Neural cell (in vitro differentiated cells): ENCODE measurements at regions not wholly inside any gene's neighbourhood (a gene's known extent, or its start where the extent isn't known, plus 50 kb on each side); places are given as distances from the start of the nearest gene placed in this dataset.

Source experiments
- H2AFZ ChIP-seq: fragments of 200-600, 300-800 bp; sonication (generic), shearing (Covaris generic); 2 replicates; pipeline ENCODE4 v1.6.0; 2014; ENCODE audit warnings: low read depth, mild to moderate bottlenecking, antibody characterized with exemption, low read length, moderate library complexity
- H3F3A ChIP-seq: fragments of 200-600 bp; shearing (Covaris generic); 2 replicates; pipeline ENCODE4 v1.6.1; 2016; ENCODE audit warnings: mild to moderate bottlenecking, moderate library complexity, mixed read lengths, antibody characterized with exemption, low read length; ENCODE audit not compliant: insufficient read depth, poor library complexity, severe bottlenecking
- H3K27ac ChIP-seq: fragments of 200-600, 300-800 bp; sonication (generic), shearing (Covaris generic); 2 replicates; pipeline ENCODE4 v1.5.1; 2014; ENCODE audit warnings: mild to moderate bottlenecking, low read length, moderate library complexity
- H3K27me3 ChIP-seq: fragments of 300-800, 200-600 bp; sonication (generic), shearing (Covaris generic); 2 replicates; pipeline ENCODE4 v1.6.0; 2014; ENCODE audit warnings: mild to moderate bottlenecking, low read depth, low read length, moderate library complexity; ENCODE audit not compliant: insufficient read depth
- H3K36me3 ChIP-seq: fragments of 300-800, 200-600 bp; sonication (generic), shearing (Covaris generic); 2 replicates; pipeline ENCODE4 v1.5.1; 2014; ENCODE audit warnings: mild to moderate bottlenecking, antibody characterized with exemption, low read length, moderate library complexity; ENCODE audit not compliant: insufficient read depth
- H3K4me2 ChIP-seq: fragments of 300-800, 200-600 bp; sonication (generic), shearing (Covaris generic); 2 replicates; pipeline ENCODE4 v1.6.0; 2014; ENCODE audit warnings: mild to moderate bottlenecking, low read length
- H3K4me3 ChIP-seq: fragments of 300-800, 200-600 bp; sonication (generic), shearing (Covaris generic); 2 replicates; pipeline ENCODE4 v1.5.1; 2014; ENCODE audit warnings: mild to moderate bottlenecking, low read length, moderate library complexity
- H3K79me2 ChIP-seq: fragments of 200-600 bp; shearing (Covaris generic); replicated peaks from 2 replicates; pipeline ENCODE4 v1.6.0; 2014; ENCODE audit warnings: mild to moderate bottlenecking, low read length, moderate library complexity; ENCODE audit not compliant: insufficient read depth
- H3K9ac ChIP-seq: fragments of 300-800, 200-600 bp; sonication (generic), shearing (Covaris generic); 2 replicates; pipeline ENCODE4 v1.6.1; 2016; ENCODE audit warnings: mild to moderate bottlenecking, low read length, mixed read lengths
- H3K9me2 ChIP-seq: fragments of 200-600 bp; shearing (Covaris generic); 2 replicates; pipeline ENCODE4 v1.6.1; 2016; ENCODE audit warnings: mild to moderate bottlenecking, low read length, mixed read lengths; ENCODE audit not compliant: insufficient read depth
- H3K9me3 ChIP-seq: fragments of 200-600, 300-800 bp; sonication (generic), shearing (Covaris generic); 2 replicates; pipeline ENCODE4 v1.6.1; 2016; ENCODE audit warnings: mild to moderate bottlenecking, mixed run types, low read length, moderate library complexity, mixed read lengths
- H4K20me1 ChIP-seq: fragments of 200-600 bp; shearing (Covaris generic); 2 replicates; pipeline ENCODE4 v1.6.1; 2016; ENCODE audit warnings: mild to moderate bottlenecking, mixed run types; ENCODE audit not compliant: insufficient read depth
- EP300 ChIP-seq: fragments of 450-650 bp; conservative IDR thresholded peaks from 2 replicates; pipeline ENCODE4 v1.6.1; 2014; ENCODE audit warnings: antibody characterized with exemption, mild to moderate bottlenecking, moderate library complexity; ENCODE audit not compliant: poor library complexity, severe bottlenecking
- EZH2 ChIP-seq: fragments of 200-600, 300-800 bp; shearing (Covaris generic), sonication (generic); IDR thresholded peaks from 2 replicates; pipeline ENCODE4 v1.6.1; 2014; ENCODE audit warnings: antibody characterized with exemption, low read length, borderline replicate concordance, mild to moderate bottlenecking; ENCODE audit not compliant: insufficient read depth, poor library complexity, severe bottlenecking
- MXI1 ChIP-seq: fragments of 450-650 bp; conservative IDR thresholded peaks from 2 replicates; pipeline ENCODE4 v1.6.1; 2014; ENCODE audit warnings: antibody characterized with exemption, mild to moderate bottlenecking; ENCODE audit not compliant: poor library complexity, severe bottlenecking
- POLR2AphosphoS5 ChIP-seq: IDR thresholded peaks from 2 replicates; pipeline ENCODE4 v1.6.1; 2012
- RAD21 ChIP-seq: fragments of 450-650 bp; conservative IDR thresholded peaks from 2 replicates; pipeline ENCODE4 v1.6.1; 2014; ENCODE audit warnings: antibody characterized with exemption, mild to moderate bottlenecking, moderate library complexity
- SMC3 ChIP-seq: fragments of 450-650 bp; conservative IDR thresholded peaks from 2 replicates; pipeline ENCODE4 v1.6.1; 2014; ENCODE audit warnings: antibody characterized with exemption, mild to moderate bottlenecking, moderate library complexity; ENCODE audit not compliant: poor library complexity
- TAF1 ChIP-seq: IDR thresholded peaks from 2 replicates; pipeline ENCODE4 v1.6.1; 2012; ENCODE audit warnings: low read depth
- TF ChIP-seq, protein P1 (sequence below): IDR thresholded peaks from 2 replicates; pipeline ENCODE4 v1.6.1; 2012; ENCODE audit warnings: borderline replicate concordance
- TF ChIP-seq, protein P2 (sequence below): fragments of 450-650 bp; IDR thresholded peaks from 2 replicates; pipeline ENCODE4 v1.5.1; 2014; ENCODE audit warnings: antibody characterized with exemption, mild to moderate bottlenecking, moderate library complexity; ENCODE audit not compliant: poor library complexity, severe bottlenecking

DNA sequence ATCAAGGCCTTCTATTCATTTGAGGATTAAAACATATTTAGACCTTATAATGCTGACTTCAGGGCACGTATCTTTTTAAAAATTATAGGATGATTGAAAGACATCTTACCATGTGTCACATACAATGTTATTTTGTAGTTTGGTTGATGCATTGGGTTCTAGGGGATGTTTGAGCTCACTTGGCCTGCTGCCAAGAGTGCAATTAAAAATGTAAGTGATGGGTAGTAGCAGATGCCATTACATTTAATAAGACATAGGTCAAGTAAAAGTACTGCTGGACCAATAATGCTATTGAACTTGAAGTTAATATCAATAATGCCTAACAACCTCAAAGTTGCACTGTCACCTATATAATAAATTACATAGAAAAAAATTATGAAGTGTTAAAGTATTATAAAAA, 616.5 kb upstream of the RGS18 start:
- Histone ChIP-seq H3K4me3 (no peak overlapping the region), H3K4me2 (no peak overlapping the region), H3K9me3 (no peaks in the 10 kb centered on the region), H2AFZ (no peak overlapping the region), H3K27ac (no peak overlapping the region), H3K27me3 (no peaks in the 10 kb centered on the region), H3K36me3 (no peaks in the 10 kb centered on the region), H3K9me2 (no peaks in the 10 kb centered on the region), H3F3A (no peaks in the 10 kb centered on the region), H3K9ac (no peak overlapping the region), H3K79me2 (no peaks in the 10 kb centered on the region), H4K20me1 (no peaks in the 10 kb centered on the region)
- TF ChIP-seq, protein P1, sequence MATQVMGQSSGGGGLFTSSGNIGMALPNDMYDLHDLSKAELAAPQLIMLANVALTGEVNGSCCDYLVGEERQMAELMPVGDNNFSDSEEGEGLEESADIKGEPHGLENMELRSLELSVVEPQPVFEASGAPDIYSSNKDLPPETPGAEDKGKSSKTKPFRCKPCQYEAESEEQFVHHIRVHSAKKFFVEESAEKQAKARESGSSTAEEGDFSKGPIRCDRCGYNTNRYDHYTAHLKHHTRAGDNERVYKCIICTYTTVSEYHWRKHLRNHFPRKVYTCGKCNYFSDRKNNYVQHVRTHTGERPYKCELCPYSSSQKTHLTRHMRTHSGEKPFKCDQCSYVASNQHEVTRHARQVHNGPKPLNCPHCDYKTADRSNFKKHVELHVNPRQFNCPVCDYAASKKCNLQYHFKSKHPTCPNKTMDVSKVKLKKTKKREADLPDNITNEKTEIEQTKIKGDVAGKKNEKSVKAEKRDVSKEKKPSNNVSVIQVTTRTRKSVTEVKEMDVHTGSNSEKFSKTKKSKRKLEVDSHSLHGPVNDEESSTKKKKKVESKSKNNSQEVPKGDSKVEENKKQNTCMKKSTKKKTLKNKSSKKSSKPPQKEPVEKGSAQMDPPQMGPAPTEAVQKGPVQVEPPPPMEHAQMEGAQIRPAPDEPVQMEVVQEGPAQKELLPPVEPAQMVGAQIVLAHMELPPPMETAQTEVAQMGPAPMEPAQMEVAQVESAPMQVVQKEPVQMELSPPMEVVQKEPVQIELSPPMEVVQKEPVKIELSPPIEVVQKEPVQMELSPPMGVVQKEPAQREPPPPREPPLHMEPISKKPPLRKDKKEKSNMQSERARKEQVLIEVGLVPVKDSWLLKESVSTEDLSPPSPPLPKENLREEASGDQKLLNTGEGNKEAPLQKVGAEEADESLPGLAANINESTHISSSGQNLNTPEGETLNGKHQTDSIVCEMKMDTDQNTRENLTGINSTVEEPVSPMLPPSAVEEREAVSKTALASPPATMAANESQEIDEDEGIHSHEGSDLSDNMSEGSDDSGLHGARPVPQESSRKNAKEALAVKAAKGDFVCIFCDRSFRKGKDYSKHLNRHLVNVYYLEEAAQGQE, result no peak
- TF ChIP-seq POLR2AphosphoS5 (no peak), EZH2 (no peak), SMC3 (no peak), EP300 (no peak), TAF1 (no peak), RAD21 (no peak), MXI1 (no peak)
- TF ChIP-seq, protein P2, sequence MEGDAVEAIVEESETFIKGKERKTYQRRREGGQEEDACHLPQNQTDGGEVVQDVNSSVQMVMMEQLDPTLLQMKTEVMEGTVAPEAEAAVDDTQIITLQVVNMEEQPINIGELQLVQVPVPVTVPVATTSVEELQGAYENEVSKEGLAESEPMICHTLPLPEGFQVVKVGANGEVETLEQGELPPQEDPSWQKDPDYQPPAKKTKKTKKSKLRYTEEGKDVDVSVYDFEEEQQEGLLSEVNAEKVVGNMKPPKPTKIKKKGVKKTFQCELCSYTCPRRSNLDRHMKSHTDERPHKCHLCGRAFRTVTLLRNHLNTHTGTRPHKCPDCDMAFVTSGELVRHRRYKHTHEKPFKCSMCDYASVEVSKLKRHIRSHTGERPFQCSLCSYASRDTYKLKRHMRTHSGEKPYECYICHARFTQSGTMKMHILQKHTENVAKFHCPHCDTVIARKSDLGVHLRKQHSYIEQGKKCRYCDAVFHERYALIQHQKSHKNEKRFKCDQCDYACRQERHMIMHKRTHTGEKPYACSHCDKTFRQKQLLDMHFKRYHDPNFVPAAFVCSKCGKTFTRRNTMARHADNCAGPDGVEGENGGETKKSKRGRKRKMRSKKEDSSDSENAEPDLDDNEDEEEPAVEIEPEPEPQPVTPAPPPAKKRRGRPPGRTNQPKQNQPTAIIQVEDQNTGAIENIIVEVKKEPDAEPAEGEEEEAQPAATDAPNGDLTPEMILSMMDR, result no peak

DNA sequence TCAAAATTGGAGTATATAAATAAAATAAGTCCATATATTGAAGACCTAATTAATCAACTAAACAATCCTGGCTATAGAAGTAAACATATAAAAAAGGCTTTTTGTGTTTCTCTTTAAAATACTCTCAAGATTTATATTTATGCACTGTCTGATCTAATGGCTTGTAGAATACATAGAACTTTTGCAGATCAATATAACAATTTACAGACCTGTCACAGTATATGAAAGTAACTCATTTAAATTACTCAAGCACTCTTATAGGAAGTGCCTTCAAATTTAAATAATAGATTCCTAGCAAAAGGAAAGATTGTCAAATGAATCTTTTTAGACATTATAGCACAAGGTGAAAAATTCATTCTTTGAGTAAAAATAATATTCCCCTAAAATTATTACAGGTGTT, 615.8 kb upstream of the RGS18 start:
- TF ChIP-seq, protein P2, result no peak
- no peak for TF ChIP-seq RAD21
- TF ChIP-seq EP300, result no peak
- no peak for TF ChIP-seq TAF1
- no peak for TF ChIP-seq EZH2
- TF ChIP-seq MXI1, result no peak
- no peaks in the 10 kb centered on the region for H3K9me3 ChIP-seq
- no peaks in the 10 kb centered on the region for H4K20me1 ChIP-seq
- no peaks in the 10 kb centered on the region for H3K79me2 ChIP-seq
- no peaks in the 10 kb centered on the region for H3K36me3 ChIP-seq
- no peaks in the 10 kb centered on the region for H3F3A ChIP-seq
- H3K27me3 ChIP-seq, result no peaks in the 10 kb centered on the region
- no peak overlapping the region for H3K4me2 ChIP-seq
- H3K9ac ChIP-seq, result no peak overlapping the region
- H3K27ac ChIP-seq, result no peak overlapping the region
- H3K4me3 ChIP-seq, result no peak overlapping the region
- H2AFZ ChIP-seq, result no peak overlapping the region
- H3K9me2 ChIP-seq, result no peaks in the 10 kb centered on the region
